Natural killer cell (primary cell): ENCODE measurements at regions not wholly inside any gene's neighbourhood (a gene's known extent, or its start where the extent isn't known, plus 50 kb on each side); places are given as distances from the start of the nearest gene placed in this dataset.
"Not testable (repeated sequence)": the region's sequence is repeated elsewhere in the genome, so short reads cannot be mapped to it uniquely, and the experiment has no call there.

Source experiments
- ATAC-seq, 3 donors: fragments of 150-1000 bp in 2 of 3; fragments of 200-7000 bp in 1 of 3; cut with Tn5 transposase; 1 replicate in 1 of 3; 2 replicates in 2 of 3; pipeline ENCODE4 v1.10.0; 2021; ENCODE audit warnings: mild to moderate bottlenecking in 2 of 3, moderate library complexity in 2 of 3
- DNase-seq, 2 donors: peaks; one replicate each; pipeline versions ENCODE4 v3.0.0 to v3.0.0-alpha.2; 2013 to 2021; ENCODE audit warnings: mixed read lengths in 1 of 2
- H3K27ac ChIP-seq: one replicate; pipeline ENCODE4 v1.5.1; 2013; ENCODE audit warnings: mild to moderate bottlenecking, low read length
- H3K27me3 ChIP-seq: one replicate; pipeline ENCODE4 v1.6.1; 2013; ENCODE audit warnings: low read length; ENCODE audit not compliant: control insufficient read depth, insufficient read depth
- H3K36me3 ChIP-seq: one replicate; pipeline ENCODE4 v1.6.1; 2013; ENCODE audit warnings: low read length; ENCODE audit not compliant: control insufficient read depth, insufficient read depth
- H3K4me1 ChIP-seq: one replicate; pipeline ENCODE4 v1.6.1; 2013; ENCODE audit warnings: low read length; ENCODE audit not compliant: control insufficient read depth, insufficient read depth
- H3K4me3 ChIP-seq: one replicate; pipeline ENCODE4 v1.5.1; 2013; ENCODE audit warnings: low read length
- H3K9me3 ChIP-seq: one replicate; pipeline ENCODE4 v1.6.1; 2013; ENCODE audit warnings: low read length; ENCODE audit not compliant: control insufficient read depth, insufficient read depth
- H3K27ac Mint-ChIP-seq, 2 donors: one replicate each; pipeline ENCODE4 v1.8.0; 2022; ENCODE audit warnings: mild to moderate bottlenecking in 2 of 2, mixed read lengths in 2 of 2, moderate library complexity in 1 of 2
- H3K27me3 Mint-ChIP-seq, 2 donors: one replicate each; pipeline ENCODE4 v1.8.0; 2022; ENCODE audit warnings: low read depth in 2 of 2, mixed read lengths in 2 of 2
- H3K36me3 Mint-ChIP-seq: one replicate; pipeline ENCODE4 v1.8.0; 2022; ENCODE audit warnings: mixed read lengths
- H3K4me1 Mint-ChIP-seq, 2 donors: one replicate each; pipeline ENCODE4 v1.8.0; 2022; ENCODE audit warnings: mixed read lengths in 2 of 2
- H3K4me3 Mint-ChIP-seq: one replicate; pipeline ENCODE4 v1.8.0; 2022; ENCODE audit warnings: mild to moderate bottlenecking, moderate library complexity, mixed read lengths
- H3K9me3 Mint-ChIP-seq, 2 donors: one replicate each; pipeline ENCODE4 v1.8.0; 2022; ENCODE audit warnings: mixed read lengths in 2 of 2
- CTCF ChIP-seq: fragments of 200-600 bp; IDR thresholded peaks from one replicate; pipeline ENCODE4 v1.8.0; 2022; ENCODE audit warnings: antibody characterized with exemption
- WGBS: methylation state at CpG from one replicate; pipeline ENCODE4 v1.1.7; 2013; ENCODE audit warnings: missing lambda C conversion rate; ENCODE audit not compliant: insufficient coverage; 5-methylcytosine and 5-hydroxymethylcytosine counted together
- intact Hi-C: fragments of 100-400 bp; cut with micrococcal nuclease; formaldehyde crosslinking; loops from one replicate; pipeline ENCODE4 v1.14.2; 2022

- H3K36me3 Mint-ChIP-seq, H3K4me3 ChIP-seq, H3K27me3 ChIP-seq, H3K36me3 ChIP-seq, DNase-seq, ATAC-seq, H3K4me1 ChIP-seq, H3K27ac ChIP-seq, H3K4me3 Mint-ChIP-seq, H3K9me3 ChIP-seq, H3K9me3 Mint-ChIP-seq, H3K4me1 Mint-ChIP-seq, intact Hi-C loops, H3K27ac Mint-ChIP-seq, H3K27me3 Mint-ChIP-seq: not testable (repeated sequence)
- 65% methylated on average over 2 of the region's 2 CpGs for WGBS
These were observed 308.8 kb upstream of the DPP6 start for GRCh38 chr7:153743434-153743833.

GRCh38 chr7:153747969-153748368 lies 304.2 kb upstream of the DPP6 start:
- H3K9me3 ChIP-seq, H3K4me1 Mint-ChIP-seq, ATAC-seq, H3K4me1 ChIP-seq, H3K36me3 Mint-ChIP-seq, H3K4me3 Mint-ChIP-seq, DNase-seq, intact Hi-C loops, H3K4me3 ChIP-seq, H3K27me3 Mint-ChIP-seq, H3K27ac ChIP-seq, H3K9me3 Mint-ChIP-seq, H3K27me3 ChIP-seq, H3K36me3 ChIP-seq, H3K27ac Mint-ChIP-seq: not testable (repeated sequence)
- WGBS: 23% methylated on average over 14 of the region's 21 CpGs

- H3K4me3 Mint-ChIP-seq, DNase-seq, H3K27me3 ChIP-seq, H3K4me1 Mint-ChIP-seq, H3K9me3 Mint-ChIP-seq, H3K4me1 ChIP-seq, H3K27me3 Mint-ChIP-seq, H3K36me3 Mint-ChIP-seq, H3K4me3 ChIP-seq, H3K27ac Mint-ChIP-seq, H3K9me3 ChIP-seq, ATAC-seq, intact Hi-C loops, H3K27ac ChIP-seq, H3K36me3 ChIP-seq: not testable (repeated sequence)
- 6% methylated on average over 18 of the region's 25 CpGs for WGBS
These were observed 303.3 kb upstream of the DPP6 start for GRCh38 chr7:153748885-153749284.

- Mint-ChIP-seq H3K9me3 (peaks cover 18 to 20% of the 10 kb centered on the region in 2 donors), H3K36me3 (peaks cover 18% of the 10 kb centered on the region)
- H3K27ac Mint-ChIP-seq, H3K27ac ChIP-seq, H3K27me3 ChIP-seq, H3K9me3 ChIP-seq, H3K27me3 Mint-ChIP-seq, H3K36me3 ChIP-seq, H3K4me3 ChIP-seq, DNase-seq, H3K4me1 ChIP-seq, H3K4me1 Mint-ChIP-seq, ATAC-seq, intact Hi-C loops, H3K4me3 Mint-ChIP-seq: not testable (repeated sequence)
- WGBS: no CpG with 5 or more reads among the region's 3 CpGs
These were observed 286.3 kb upstream of the DPP6 start for GRCh38 chr7:153765869-153766268.

- H3K4me3 Mint-ChIP-seq, H3K27ac Mint-ChIP-seq, H3K4me1 ChIP-seq, DNase-seq, H3K4me1 Mint-ChIP-seq, H3K27me3 ChIP-seq, H3K4me3 ChIP-seq, H3K27me3 Mint-ChIP-seq, ATAC-seq, intact Hi-C loops, H3K9me3 ChIP-seq, H3K27ac ChIP-seq, H3K36me3 ChIP-seq: not testable (repeated sequence)
- Mint-ChIP-seq H3K36me3 (peaks cover 20% of the 10 kb centered on the region), H3K9me3 (peaks cover 18 to 20% of the 10 kb centered on the region in 2 donors)
- WGBS: no CpG with 5 or more reads among the region's 1 CpG
These were observed 285.3 kb upstream of the DPP6 start for GRCh38 chr7:153766926-153767325.

GRCh38 chr7:153772966-153773365 lies 279.2 kb upstream of the DPP6 start:
- no CpG with 5 or more reads among the region's 3 CpGs for WGBS
- H3K27me3 Mint-ChIP-seq: no peaks in the 10 kb centered on the region
- H3K27me3 ChIP-seq: no peaks in the 10 kb centered on the region

GRCh38 chr7:153776940-153777339 lies 275.3 kb upstream of the DPP6 start:
- DNase-seq, ATAC-seq, H3K9me3 ChIP-seq, intact Hi-C loops, H3K4me3 Mint-ChIP-seq, H3K27ac Mint-ChIP-seq, H3K4me1 Mint-ChIP-seq, H3K27ac ChIP-seq, H3K27me3 ChIP-seq, H3K27me3 Mint-ChIP-seq, H3K36me3 ChIP-seq, H3K9me3 Mint-ChIP-seq, H3K4me1 ChIP-seq, H3K36me3 Mint-ChIP-seq, H3K4me3 ChIP-seq: not testable (repeated sequence)

More at GRCh38 chr7:153772966-153773365, 279.2 kb upstream of the DPP6 start:
- H3K36me3 ChIP-seq: no peaks in the 10 kb centered on the region
- peaks cover 20% of the 10 kb centered on the region for H3K36me3 Mint-ChIP-seq
- ATAC-seq (no peak), DNase-seq (no peak)
- no peaks in the 10 kb centered on the region for H3K4me1 ChIP-seq
- intact Hi-C loops: no loop called here
- no peak overlapping the region for H3K4me3 Mint-ChIP-seq
- H3K27ac Mint-ChIP-seq: no peak overlapping the region
- no peak for TF ChIP-seq CTCF
- no peaks in the 10 kb centered on the region for H3K4me1 Mint-ChIP-seq
- H3K27ac ChIP-seq: no peak overlapping the region
- H3K4me3 ChIP-seq: no peak overlapping the region
- peaks cover 6 to 9% of the 10 kb centered on the region in 2 donors for H3K9me3 Mint-ChIP-seq
- no peaks in the 10 kb centered on the region for H3K9me3 ChIP-seq

- H3K9me3 Mint-ChIP-seq: peaks cover 10 to 12% of the 10 kb centered on the region in 2 donors
- intact Hi-C loops, ATAC-seq: not testable (repeated sequence)
These were observed 254.8 kb upstream of the DPP6 start for GRCh38 chr7:153797363-153797762.

More at GRCh38 chr7:153797363-153797762, 254.8 kb upstream of the DPP6 start:
- H3K4me1 ChIP-seq, H3K36me3 Mint-ChIP-seq, H3K27ac ChIP-seq, H3K27ac Mint-ChIP-seq, H3K27me3 ChIP-seq, H3K4me3 Mint-ChIP-seq, H3K4me3 ChIP-seq, H3K4me1 Mint-ChIP-seq, DNase-seq, H3K27me3 Mint-ChIP-seq, H3K36me3 ChIP-seq, H3K9me3 ChIP-seq: not testable (repeated sequence)
